Fibroblast of the aortic adventitia (primary cell): ENCODE measurements at regions not wholly inside any gene's neighbourhood (a gene's known extent, or its start where the extent isn't known, plus 50 kb on each side); places are given as distances from the start of the nearest gene placed in this dataset.

Source experiments
- DNase-seq: peaks from one replicate; pipeline ENCODE4 v3.0.0-alpha.2; 2010; ENCODE audit warnings: low read depth
- H3K4me3 ChIP-seq: 2 replicates; pipeline ENCODE4 v1.5.1; 2011; ENCODE audit warnings: low read depth, mild to moderate bottlenecking, control low read depth, low read length, moderate library complexity
- TF ChIP-seq, protein P1 (sequence below): IDR thresholded peaks from 2 replicates; pipeline ENCODE4 v1.5.1; 2011; ENCODE audit warnings: mild to moderate bottlenecking, low read length, control low read depth, inconsistent platforms; ENCODE audit not compliant: insufficient read depth

DNA sequence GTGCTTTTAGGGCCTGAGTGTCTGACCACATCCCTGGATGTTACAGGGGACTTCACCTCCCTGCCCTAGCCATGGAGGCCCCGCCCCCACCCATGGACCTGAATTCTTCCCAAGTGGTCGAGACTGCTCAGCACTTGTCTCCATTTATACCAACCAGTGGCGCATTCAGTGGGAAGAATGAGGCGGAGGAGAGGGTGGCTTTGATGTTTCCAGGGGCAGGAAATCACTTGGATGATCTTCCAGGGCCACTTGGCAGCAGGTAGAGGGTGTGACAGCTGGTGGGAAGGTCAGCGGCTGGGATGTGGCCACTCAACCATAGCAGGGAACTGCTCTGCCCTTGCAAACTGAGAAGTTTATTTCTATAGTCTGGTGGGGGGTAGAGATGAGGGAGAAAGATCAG, 155.1 kb upstream of the BLID start:
- DNase-seq: no peak
- no peak overlapping the region for H3K4me3 ChIP-seq
- TF ChIP-seq, protein P1, sequence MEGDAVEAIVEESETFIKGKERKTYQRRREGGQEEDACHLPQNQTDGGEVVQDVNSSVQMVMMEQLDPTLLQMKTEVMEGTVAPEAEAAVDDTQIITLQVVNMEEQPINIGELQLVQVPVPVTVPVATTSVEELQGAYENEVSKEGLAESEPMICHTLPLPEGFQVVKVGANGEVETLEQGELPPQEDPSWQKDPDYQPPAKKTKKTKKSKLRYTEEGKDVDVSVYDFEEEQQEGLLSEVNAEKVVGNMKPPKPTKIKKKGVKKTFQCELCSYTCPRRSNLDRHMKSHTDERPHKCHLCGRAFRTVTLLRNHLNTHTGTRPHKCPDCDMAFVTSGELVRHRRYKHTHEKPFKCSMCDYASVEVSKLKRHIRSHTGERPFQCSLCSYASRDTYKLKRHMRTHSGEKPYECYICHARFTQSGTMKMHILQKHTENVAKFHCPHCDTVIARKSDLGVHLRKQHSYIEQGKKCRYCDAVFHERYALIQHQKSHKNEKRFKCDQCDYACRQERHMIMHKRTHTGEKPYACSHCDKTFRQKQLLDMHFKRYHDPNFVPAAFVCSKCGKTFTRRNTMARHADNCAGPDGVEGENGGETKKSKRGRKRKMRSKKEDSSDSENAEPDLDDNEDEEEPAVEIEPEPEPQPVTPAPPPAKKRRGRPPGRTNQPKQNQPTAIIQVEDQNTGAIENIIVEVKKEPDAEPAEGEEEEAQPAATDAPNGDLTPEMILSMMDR: no peak

DNA sequence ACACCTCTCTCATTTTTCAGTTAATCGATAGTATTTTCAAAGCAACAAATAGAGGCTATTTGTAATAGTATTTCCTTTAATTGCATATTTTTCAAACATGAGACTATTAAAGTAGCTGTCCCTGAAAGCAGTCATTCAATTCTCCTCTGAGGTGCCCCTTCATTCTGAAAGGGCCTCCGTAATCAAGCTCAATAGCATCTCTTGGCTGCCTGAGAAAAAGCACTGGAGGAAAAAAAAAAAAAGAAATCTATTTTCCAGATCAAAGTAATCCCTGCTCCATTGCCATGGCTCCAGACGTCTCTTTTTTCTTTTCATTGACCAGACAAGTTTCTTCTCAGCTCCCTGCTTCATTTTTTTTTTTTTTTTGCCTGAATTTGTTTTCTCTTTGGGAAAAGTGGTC, 154.5 kb upstream of the BLID start:
- DNase-seq: no peak
- H3K4me3 ChIP-seq: no peak overlapping the region
- TF ChIP-seq, protein P1: no peak

GRCh38 chr11:122269824-122270223, 153.8 kb upstream of the BLID start:
- DNase-seq: no peak

DNA sequence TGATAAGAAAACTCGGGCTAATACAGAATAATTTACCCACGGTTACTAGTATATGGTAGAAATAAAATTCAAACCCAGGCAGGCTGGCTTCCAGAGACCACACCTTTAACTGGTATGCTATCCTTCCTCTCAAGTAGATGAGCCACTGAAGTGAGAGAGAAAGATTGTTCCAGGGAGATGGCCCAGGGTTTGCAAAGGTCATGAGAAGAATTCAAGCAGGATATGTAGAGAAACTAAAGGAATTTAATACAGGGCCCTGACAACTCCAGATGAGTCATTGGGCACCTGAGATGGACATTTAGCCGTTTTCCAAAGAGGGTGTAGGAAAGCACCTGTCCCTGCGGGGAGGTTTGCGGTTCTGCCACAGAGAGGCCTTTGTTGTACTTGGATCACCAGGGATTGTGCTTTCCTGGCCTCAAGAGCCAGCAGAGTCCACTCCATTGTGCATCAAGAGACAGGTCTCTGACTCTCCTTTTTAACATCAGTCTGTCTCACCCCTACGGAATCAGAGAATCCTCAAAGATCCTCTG, 152.7 kb upstream of the BLID start:
- DNase-seq: no peak
- TF ChIP-seq, protein P1: no peak
- no peak overlapping the region for H3K4me3 ChIP-seq

More at GRCh38 chr11:122269824-122270223, 153.8 kb upstream of the BLID start:
- no peak overlapping the region for H3K4me3 ChIP-seq
- TF ChIP-seq, protein P1: no peak

- peak; percentile 92 for DNase-seq
- TF ChIP-seq, protein P1: peak; percentile 20
- no peak overlapping the region for H3K4me3 ChIP-seq
These were observed 151.6 kb upstream of the BLID start for GRCh38 chr11:122267602-122268001.

DNA sequence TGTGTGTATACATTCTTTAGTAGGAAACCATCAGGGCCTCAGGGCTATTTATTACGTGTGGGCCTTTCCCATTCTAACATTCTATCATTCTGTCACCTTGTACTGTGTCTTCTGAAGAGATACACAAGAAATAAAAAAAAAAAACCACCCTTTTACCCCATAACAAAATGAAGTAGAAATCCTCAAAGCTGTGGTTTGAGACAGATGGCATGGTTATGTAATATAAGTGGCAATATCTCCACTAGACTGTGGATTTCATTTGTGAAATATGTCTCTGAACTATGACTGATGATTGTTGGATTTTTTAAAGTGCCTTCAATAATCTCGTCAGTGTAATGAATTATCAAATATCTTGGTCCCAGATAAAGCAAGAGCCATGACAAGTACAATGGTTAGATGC, 150.0 kb upstream of the BLID start:
- no peak for DNase-seq
- TF ChIP-seq, protein P1: no peak
- no peak overlapping the region for H3K4me3 ChIP-seq

DNA sequence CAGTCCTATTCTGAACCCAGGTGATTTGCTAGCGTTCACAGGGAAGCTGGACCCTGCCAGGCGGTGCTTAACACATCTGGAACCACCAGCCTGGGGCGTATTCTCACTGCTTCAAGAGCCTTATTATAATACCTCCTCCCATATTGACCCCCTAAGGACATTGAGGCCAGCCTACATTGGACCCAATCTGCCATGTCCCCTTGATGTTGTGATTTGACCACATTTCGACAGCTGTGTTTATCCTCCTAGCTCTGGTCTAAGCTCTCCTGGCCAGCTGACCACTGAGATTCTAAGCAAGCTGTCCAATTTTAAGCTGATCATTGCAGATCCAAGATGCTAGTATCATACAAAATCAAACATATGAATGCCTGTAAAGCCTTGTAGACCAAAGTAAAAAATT, 148.1 kb upstream of the BLID start:
- DNase-seq: no peak
- no peak overlapping the region for H3K4me3 ChIP-seq
- TF ChIP-seq, protein P1: no peak
